GM19238 (cell line): ENCODE measurements at regions not wholly inside any gene's neighbourhood (a gene's known extent, or its start where the extent isn't known, plus 50 kb on each side); places are given as distances from the start of the nearest gene placed in this dataset.

Experiments
- DNase-seq: peaks from one replicate; pipeline ENCODE4 v3.0.0; 2011; ENCODE audit warnings: low spot score; ENCODE audit not compliant: insufficient read length

GRCh38 chr2:116645155-116645554 lies 1169.3 kb upstream of the DDX18 start:
- no peak for DNase-seq

GRCh38 chr2:116668691-116669090 lies 1145.8 kb upstream of the DDX18 start:
- DNase-seq: no peak

- no peak for DNase-seq
Observed at GRCh38 chr2:116669782-116670181, 1144.7 kb upstream of the DDX18 start.

GRCh38 chr2:116674188-116674587 lies 1140.3 kb upstream of the DDX18 start:
- no peak for DNase-seq

GRCh38 chr2:116676776-116677175 lies 1137.7 kb upstream of the DDX18 start:
- no peak for DNase-seq

GRCh38 chr2:116680256-116680936 lies 1134.1 kb upstream of the DDX18 start:
- DNase-seq: no peak

- no peak for DNase-seq
Observed at GRCh38 chr2:116687371-116687770, 1127.1 kb upstream of the DDX18 start.

- DNase-seq: no peak
Observed at GRCh38 chr2:116692988-116693387, 1121.5 kb upstream of the DDX18 start.

GRCh38 chr2:116696223-116696622 lies 1118.3 kb upstream of the DDX18 start:
- DNase-seq: no peak

GRCh38 chr2:116696903-116697302 lies 1117.6 kb upstream of the DDX18 start:
- no peak for DNase-seq

- no peak for DNase-seq
Observed at GRCh38 chr2:116706396-116706795, 1108.1 kb upstream of the DDX18 start.

GRCh38 chr2:116716038-116716437 lies 1098.5 kb upstream of the DDX18 start:
- no peak for DNase-seq

- no peak for DNase-seq
Observed at GRCh38 chr2:116716444-116716843, 1098.0 kb upstream of the DDX18 start.

- DNase-seq: no peak
Observed at GRCh38 chr2:116717832-116718231, 1096.7 kb upstream of the DDX18 start.

- DNase-seq: no peak
Observed at GRCh38 chr2:116718451-116718850, 1096.0 kb upstream of the DDX18 start.

GRCh38 chr2:116719836-116720235 lies 1094.7 kb upstream of the DDX18 start:
- no peak for DNase-seq

GRCh38 chr2:116724550-116724949 lies 1089.9 kb upstream of the DDX18 start:
- no peak for DNase-seq

- DNase-seq: no peak
Observed at GRCh38 chr2:116732322-116732721, 1082.2 kb upstream of the DDX18 start.

GRCh38 chr2:116733699-116734098 lies 1080.8 kb upstream of the DDX18 start:
- DNase-seq: no peak

- no peak for DNase-seq
Observed at GRCh38 chr2:116737951-116738350, 1076.5 kb upstream of the DDX18 start.

- no peak for DNase-seq
Observed at GRCh38 chr2:116747103-116747502, 1067.4 kb upstream of the DDX18 start.

- no peak for DNase-seq
Observed at GRCh38 chr2:116749994-116750393, 1064.5 kb upstream of the DDX18 start.

GRCh38 chr2:116754381-116755101 lies 1060.0 kb upstream of the DDX18 start:
- no peak for DNase-seq
